K562 (cell line): ENCODE measurements at regions not wholly inside any gene's neighbourhood (a gene's known extent, or its start where the extent isn't known, plus 50 kb on each side); places are given as distances from the start of the nearest gene placed in this dataset.

Source experiments
- ATAC-seq: fragments of 200-7000 bp; cut with Tn5 transposase; 3 replicates; pipeline ENCODE4 v1.9.1; 2020; ENCODE audit warnings: moderate library complexity
- BruUV-seq: library from RNA; stranded (reverse); fragments of 400-500 nt; replicated peaks from 2 replicates; lab custom pipeline; 2021; lab: Mats Ljungman, UMichigan
- CTCF ChIA-PET: fragments of 300-600 bp; formaldehyde crosslinking; extraction: SDS; loops from one replicate; lab custom pipeline; 2021; ENCODE audit warnings: low intra/inter-chr PET ratio; lab: Yijun Ruan, JAX
- POLR2A ChIA-PET: fragments of 300-600, 350-650 bp; sonication (Branson Sonifier 250); formaldehyde crosslinking; extraction: SDS; loops from one replicate; lab custom pipeline; 2021; ENCODE audit warnings: antibody characterized with exemption, inconsistent platforms; lab: Yijun Ruan, JAX
- DNase-seq, 4 experiments: peaks; one replicate each; pipeline versions ENCODE4 v3.0.0 to v3.0.0-alpha.2; 2011 to 2018; ENCODE audit warnings: low spot score in 3 of 4, mixed read lengths in 3 of 4; ENCODE audit errors: extremely low read depth in 1 of 4
- FAIRE-seq: peaks from 2 replicates; lab custom pipeline; 2011; peaks lifted over from hg19 to GRCh38; lab: Jason Lieb, UNC
- H2AFZ ChIP-seq: 2 replicates; pipeline ENCODE4 v1.6.0; 2011; ENCODE audit warnings: low read depth, low read length, control low read depth, inconsistent platforms
- H3K27ac ChIP-seq: fragments of 200-600 bp; 3 replicates; pipeline ENCODE4 v1.8.0; 2011; ENCODE audit warnings: low read depth, mild to moderate bottlenecking, control low read depth, inconsistent platforms, low read length, moderate library complexity, mixed read lengths; ENCODE audit errors: extremely low read depth
- H3K27me3 ChIP-seq, 2 experiments: fragments of 300-600 bp in 1 of 2; 2 replicates in 1 of 2; 3 replicates in 1 of 2; pipeline versions ENCODE4 v1.6.0 to v1.8.0; 2011; ENCODE audit warnings: inconsistent platforms in 2 of 2, low read length in 2 of 2, mild to moderate bottlenecking in 1 of 2, mixed read lengths in 1 of 2, moderate library complexity in 1 of 2; ENCODE audit not compliant: control insufficient read depth in 2 of 2, insufficient read depth in 2 of 2
- H3K36me3 ChIP-seq: fragments of 300-600 bp; 3 replicates; pipeline ENCODE4 v1.8.0; 2011; ENCODE audit warnings: mild to moderate bottlenecking, low read length, inconsistent platforms; ENCODE audit not compliant: control insufficient read depth, insufficient read depth
- H3K4me1 ChIP-seq, 2 experiments: fragments of 200-600 bp in 1 of 2; replicated peaks in 1 of 2; 2 replicates in 1 of 2; 3 replicates in 1 of 2; pipeline versions ENCODE4 v1.5.1 to v1.8.0; 2011; ENCODE audit warnings: inconsistent platforms in 2 of 2, low read length in 2 of 2, mild to moderate bottlenecking in 1 of 2, mixed read lengths in 1 of 2, moderate library complexity in 1 of 2; ENCODE audit not compliant: control insufficient read depth in 2 of 2, insufficient read depth in 2 of 2
- H3K4me2 ChIP-seq: 2 replicates; pipeline ENCODE4 v1.6.1; 2011; ENCODE audit warnings: low read length, control low read depth, inconsistent platforms, mixed read lengths; ENCODE audit not compliant: insufficient read depth
- H3K4me3 ChIP-seq: fragments of 200-600 bp; sonication (generic), shearing (Covaris generic); 2 replicates; pipeline ENCODE4 v1.5.1; 2016; ENCODE audit warnings: control low read depth, inconsistent platforms
- H3K79me2 ChIP-seq: fragments of 200-600 bp; 3 replicates; pipeline ENCODE4 v1.8.0; 2011; ENCODE audit warnings: low read length, inconsistent platforms; ENCODE audit not compliant: control insufficient read depth, insufficient read depth
- H3K9ac ChIP-seq, 2 experiments: 2 replicates each; pipeline versions ENCODE4 v1.6.0 to v1.6.1; 2011; ENCODE audit warnings: low read depth in 2 of 2, low read length in 2 of 2, control low read depth in 1 of 2, inconsistent platforms in 1 of 2, mild to moderate bottlenecking in 1 of 2, mixed read lengths in 1 of 2; ENCODE audit not compliant: insufficient read depth in 1 of 2
- H3K9me1 ChIP-seq: one replicate; pipeline ENCODE4 v1.6.0; 2011; ENCODE audit warnings: inconsistent platforms, mild to moderate bottlenecking, low read length, moderate library complexity; ENCODE audit not compliant: control insufficient read depth, insufficient read depth
- H3K9me3 ChIP-seq: replicated peaks from 2 replicates; pipeline ENCODE4 v1.5.1; 2011; ENCODE audit warnings: low read depth, low read length, inconsistent platforms; ENCODE audit not compliant: control insufficient read depth, insufficient read depth
- H4K20me1 ChIP-seq: replicated peaks from 2 replicates; pipeline ENCODE4 v1.6.1; 2011; ENCODE audit warnings: low read length, inconsistent platforms, mixed read lengths; ENCODE audit not compliant: control insufficient read depth, insufficient read depth
- CEBPG ChIP-seq, 3 experiments: fragments of 200-800 bp in 1 of 3; sonication (Bioruptor generic) in 1 of 3; sonication (generic) in 1 of 3; formaldehyde crosslinking in 1 of 3; IDR thresholded peaks in 2 of 3; conservative IDR thresholded peaks in 1 of 3; 2 replicates each; pipeline versions ENCODE4 v1.6.1 to v1.8.0; 2016 to 2022; ENCODE audit warnings: missing compliant biosample characterization in 2 of 3, missing genetic modification characterization in 2 of 3, mild to moderate bottlenecking in 1 of 3, missing genetic modification reagents in 1 of 3
- ESRRB ChIP-seq: fragments of 250-450 bp; sonication (Bioruptor Pico); IDR thresholded peaks from 2 replicates; pipeline ENCODE4 v1.5.0; 2020; ENCODE audit warnings: mild to moderate bottlenecking, moderate library complexity, borderline replicate concordance
- LEF1 ChIP-seq: fragments of 450-650 bp; IDR thresholded peaks from 2 replicates; pipeline ENCODE4 v1.6.1; 2016; ENCODE audit warnings: mild to moderate bottlenecking
- WGBS: fragments of 100-300 bp; shearing (Covaris generic); methylation state at CpG from one replicate; pipeline ENCODE4 v1.1.6; 2016; ENCODE audit warnings: low coverage, mixed read lengths; ENCODE audit not compliant: insufficient coverage; ENCODE audit errors: missing lambda C conversion rate; 5-methylcytosine and 5-hydroxymethylcytosine counted together
- in situ Hi-C: fragments of 300-500 bp; cut with MboI; formaldehyde crosslinking; loops from 4 replicates; pipeline ENCODE4 v1.15.0; 2018; ENCODE audit warnings: inconsistent platforms, mixed read lengths
- intact Hi-C: fragments of 100-400 bp; cut with micrococcal nuclease; formaldehyde crosslinking; loops from 2 replicates; pipeline ENCODE4 v1.14.2; 2022
- TF ChIP-seq, protein P1 (sequence below): IDR thresholded peaks from 2 replicates; pipeline ENCODE4 v1.6.1; 2011; ENCODE audit not compliant: insufficient read length; ENCODE audit errors: extremely low read depth

DNA sequence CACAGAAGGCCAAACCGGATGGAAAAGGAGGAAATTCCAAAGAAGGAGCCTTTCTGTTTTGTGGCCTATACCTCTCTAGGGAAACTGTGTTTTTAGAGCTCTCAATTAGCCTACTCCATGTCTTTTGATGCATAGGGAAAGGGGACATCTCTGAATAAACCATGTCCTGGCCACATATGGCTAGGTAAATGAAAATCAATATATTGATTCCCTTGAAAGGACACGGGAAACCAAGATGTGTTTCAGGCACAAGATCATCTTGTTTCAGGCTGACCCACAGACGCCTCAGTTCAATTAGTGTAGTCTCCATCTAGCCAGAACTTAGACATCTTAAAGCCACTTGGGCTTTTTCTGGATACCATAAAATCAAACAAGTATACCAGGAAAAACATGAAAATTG, 363.1 kb downstream of the ENC1 start:
- no peaks in the 10 kb centered on the region for H3K79me2 ChIP-seq
- no peak overlapping the region for H2AFZ ChIP-seq
- POLR2A ChIA-PET: interaction anchor here (1.0 kb wide), 1 partner anchor 20 kb away, joined by 3 read pairs; no protein-coding TSS in a partner anchor
- no peaks in the 10 kb centered on the region for H3K9me3 ChIP-seq
- BruUV-seq: no TSS peak
- intact Hi-C loops: no loop called here
- H3K4me3 ChIP-seq: no peak overlapping the region
- H3K4me1 ChIP-seq: no peaks in the 10 kb centered on the region
- H3K9ac ChIP-seq: no peak overlapping the region
- CTCF ChIA-PET: interaction anchor here (0.5 kb wide), 1 partner anchor 762 kb away, joined by 3 read pairs; no protein-coding TSS in a partner anchor
- no peaks in the 10 kb centered on the region for H3K36me3 ChIP-seq
- H3K27me3 ChIP-seq: 0 out of 5 replicates have a peak, but pooled peaks cover 0 to 4% of the 10 kb centered on the region in 2 experiments
- ATAC-seq (no peak), FAIRE-seq (no peak)
- H3K27ac ChIP-seq: no peak overlapping the region
- H3K4me2 ChIP-seq: no peak overlapping the region
- TF ChIP-seq, protein P1, sequence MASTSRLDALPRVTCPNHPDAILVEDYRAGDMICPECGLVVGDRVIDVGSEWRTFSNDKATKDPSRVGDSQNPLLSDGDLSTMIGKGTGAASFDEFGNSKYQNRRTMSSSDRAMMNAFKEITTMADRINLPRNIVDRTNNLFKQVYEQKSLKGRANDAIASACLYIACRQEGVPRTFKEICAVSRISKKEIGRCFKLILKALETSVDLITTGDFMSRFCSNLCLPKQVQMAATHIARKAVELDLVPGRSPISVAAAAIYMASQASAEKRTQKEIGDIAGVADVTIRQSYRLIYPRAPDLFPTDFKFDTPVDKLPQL: no peak
- TF ChIP-seq, all 486 proteins: peak for 0
- Histone ChIP-seq H4K20me1 (no peaks in the 10 kb centered on the region), H3K9me1 (no peaks in the 10 kb centered on the region)
- 5% methylated on average over 3 of the region's 3 CpGs for WGBS
- DNase-seq: no peak
- in situ Hi-C loops: no loop called here

DNA sequence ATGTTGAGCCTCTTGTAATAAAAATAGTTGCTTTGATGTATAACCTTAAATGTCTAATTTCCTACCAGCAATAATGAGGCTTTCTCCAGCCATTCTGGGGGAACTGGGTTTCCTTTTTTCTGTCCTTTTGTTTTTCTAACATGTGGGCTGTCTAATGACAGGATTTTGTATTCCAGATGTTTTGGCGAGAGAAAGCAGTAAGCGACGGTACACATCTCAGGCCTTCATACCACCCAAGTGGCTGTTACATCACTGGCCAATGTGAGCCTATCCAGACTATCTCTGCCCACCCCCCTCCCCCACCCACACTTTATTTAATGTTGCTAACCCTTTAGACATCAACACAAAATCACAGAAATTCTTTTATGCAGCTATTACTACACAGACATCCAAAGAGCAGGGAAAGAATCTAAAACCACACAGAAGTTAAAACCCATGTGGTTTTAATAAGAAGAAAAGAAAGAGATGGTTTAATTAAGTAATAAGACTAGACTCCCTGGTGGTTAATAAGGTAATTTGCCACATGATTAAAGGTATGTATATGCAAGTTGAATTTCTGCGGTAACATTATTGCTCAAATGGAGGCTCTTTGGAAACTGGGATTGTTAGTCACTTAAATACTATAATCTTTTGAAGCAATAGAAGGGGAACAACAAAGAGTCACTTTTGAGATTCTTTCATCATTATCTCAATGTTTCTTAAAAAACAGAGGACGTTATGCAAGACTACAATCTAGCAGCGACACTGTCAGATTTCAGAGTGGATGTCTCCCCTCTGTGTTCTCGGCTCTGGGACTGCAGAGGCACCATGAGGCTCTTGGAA, 365.1 kb downstream of the ENC1 start:
- no peak overlapping the region for H3K9ac ChIP-seq
- no peak for ATAC-seq
- no peaks in the 10 kb centered on the region for H3K27me3 ChIP-seq
- H4K20me1 ChIP-seq: no peaks in the 10 kb centered on the region
- FAIRE-seq: no peak
- intact Hi-C loops (no loop called here), in situ Hi-C loops (no loop called here)
- H2AFZ ChIP-seq: no peak overlapping the region
- ChIA-PET CTCF (no interaction called here), POLR2A (interaction anchor here (0.5 kb wide), 1 partner anchor 381 kb away, joined by 3 read pairs; no protein-coding TSS in a partner anchor)
- H3K9me3 ChIP-seq: no peaks in the 10 kb centered on the region
- BruUV-seq: no TSS peak
- no peak overlapping the region for H3K4me3 ChIP-seq
- H3K79me2 ChIP-seq: no peaks in the 10 kb centered on the region
- H3K4me2 ChIP-seq: no peak overlapping the region
- no peaks in the 10 kb centered on the region for H3K4me1 ChIP-seq
- DNase-seq: no peak
- no peak overlapping the region for H3K27ac ChIP-seq
- TF ChIP-seq, protein P1: no peak
- no peak for TF ChIP-seq LEF1
- TF ChIP-seq ESRRB: no peak
- no peak for TF ChIP-seq CEBPG (CRISPR knock-in tag; IDR thresholded peaks at IDR 0.05)
- TF ChIP-seq CEBPG (tag; conservative IDR thresholded peaks at IDR 0.05 in 1 of 2, IDR thresholded peaks at IDR 0.05 in 1 of 2): 0 out of 4 replicates have a peak, but pooled peaks of 1 of the 2 experiments have one; percentile 17
- TF ChIP-seq, all 486 proteins: peak for 1
- WGBS: 7% methylated on average over 7 of the region's 7 CpGs
- Histone ChIP-seq H3K36me3 (no peaks in the 10 kb centered on the region), H3K9me1 (no peaks in the 10 kb centered on the region)
